Endothelial cell of umbilical vein (primary cell): ENCODE measurements at regions not wholly inside any gene's neighbourhood (a gene's known extent, or its start where the extent isn't known, plus 50 kb on each side); places are given as distances from the start of the nearest gene placed in this dataset.

Source experiments
- EZH2 ChIP-seq: IDR thresholded peaks from 2 replicates; pipeline ENCODE4 v1.6.1; 2012; ENCODE audit warnings: borderline replicate concordance, low read depth, mild to moderate bottlenecking, moderate library complexity, low read length, inconsistent platforms; ENCODE audit not compliant: severe bottlenecking
- JUN ChIP-seq: IDR thresholded peaks from 2 replicates; pipeline ENCODE4 v1.6.1; 2011; ENCODE audit warnings: borderline replicate concordance, low read depth; ENCODE audit not compliant: insufficient read length, insufficient read depth
- MYC ChIP-seq: IDR thresholded peaks from one replicate; pipeline ENCODE4 v1.6.1; 2011; ENCODE audit warnings: mild to moderate bottlenecking, low read depth, low read length
- POLR2A ChIP-seq: IDR thresholded peaks from 2 replicates; pipeline ENCODE4 v1.6.1; 2012; ENCODE audit warnings: low read depth, mild to moderate bottlenecking, control low read depth, low read length
- POLR2AphosphoS5 ChIP-seq: IDR thresholded peaks from 2 replicates; pipeline ENCODE4 v1.6.1; 2012; ENCODE audit warnings: low read depth, mild to moderate bottlenecking, control low read depth, low read length, moderate library complexity; ENCODE audit not compliant: insufficient read depth
- TF ChIP-seq, protein P1 (sequence below), 2 donors: IDR thresholded peaks; 1 replicate in 1 of 2; 2 replicates in 1 of 2; pipeline ENCODE4 v1.5.1; 2011; ENCODE audit warnings: low read length in 2 of 2, mild to moderate bottlenecking in 2 of 2, moderate library complexity in 2 of 2, control low read depth in 1 of 2, inconsistent platforms in 1 of 2, low read depth in 1 of 2; ENCODE audit not compliant: insufficient read depth in 1 of 2; ENCODE audit errors: extremely low read depth in 1 of 2
- TF ChIP-seq, protein P2 (sequence below): IDR thresholded peaks from 2 replicates; pipeline ENCODE4 v1.6.1; 2011; ENCODE audit not compliant: insufficient read depth, insufficient read length

- no peak for TF ChIP-seq POLR2A
- TF ChIP-seq, protein P1, sequence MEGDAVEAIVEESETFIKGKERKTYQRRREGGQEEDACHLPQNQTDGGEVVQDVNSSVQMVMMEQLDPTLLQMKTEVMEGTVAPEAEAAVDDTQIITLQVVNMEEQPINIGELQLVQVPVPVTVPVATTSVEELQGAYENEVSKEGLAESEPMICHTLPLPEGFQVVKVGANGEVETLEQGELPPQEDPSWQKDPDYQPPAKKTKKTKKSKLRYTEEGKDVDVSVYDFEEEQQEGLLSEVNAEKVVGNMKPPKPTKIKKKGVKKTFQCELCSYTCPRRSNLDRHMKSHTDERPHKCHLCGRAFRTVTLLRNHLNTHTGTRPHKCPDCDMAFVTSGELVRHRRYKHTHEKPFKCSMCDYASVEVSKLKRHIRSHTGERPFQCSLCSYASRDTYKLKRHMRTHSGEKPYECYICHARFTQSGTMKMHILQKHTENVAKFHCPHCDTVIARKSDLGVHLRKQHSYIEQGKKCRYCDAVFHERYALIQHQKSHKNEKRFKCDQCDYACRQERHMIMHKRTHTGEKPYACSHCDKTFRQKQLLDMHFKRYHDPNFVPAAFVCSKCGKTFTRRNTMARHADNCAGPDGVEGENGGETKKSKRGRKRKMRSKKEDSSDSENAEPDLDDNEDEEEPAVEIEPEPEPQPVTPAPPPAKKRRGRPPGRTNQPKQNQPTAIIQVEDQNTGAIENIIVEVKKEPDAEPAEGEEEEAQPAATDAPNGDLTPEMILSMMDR (IDR thresholded peaks at IDR 0.05; ENCODE audit: extremely low read depth in 1 of 2, insufficient read depth in 1 of 2, low read depth in 1 of 2, low read length in 2 of 2): no peak
- TF ChIP-seq, protein P2, sequence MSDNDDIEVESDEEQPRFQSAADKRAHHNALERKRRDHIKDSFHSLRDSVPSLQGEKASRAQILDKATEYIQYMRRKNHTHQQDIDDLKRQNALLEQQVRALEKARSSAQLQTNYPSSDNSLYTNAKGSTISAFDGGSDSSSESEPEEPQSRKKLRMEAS: no peak
- no peak for TF ChIP-seq POLR2AphosphoS5
- no peak for TF ChIP-seq EZH2
- no peak for TF ChIP-seq JUN
- TF ChIP-seq MYC: no peak
Measured at GRCh38 chr11:92765965-92766371, 203.5 kb upstream of the MTNR1B start.
